H1 (cell line): ENCODE measurements at regions not wholly inside any gene's neighbourhood (a gene's known extent, or its start where the extent isn't known, plus 50 kb on each side); places are given as distances from the start of the nearest gene placed in this dataset.

Experiments
- CBX8 ChIP-seq: fragments of 300-800, 300-1000 bp; sonication (generic); IDR thresholded peaks from 2 replicates; pipeline ENCODE4 v1.7.1; 2016; ENCODE audit warnings: low read depth, low read length, borderline replicate concordance
- EZH2 ChIP-seq: fragments of 200-600 bp; sonication (generic); IDR thresholded peaks from 2 replicates; pipeline ENCODE4 v1.7.1; 2012; ENCODE audit warnings: low read depth, mild to moderate bottlenecking, moderate library complexity, low read length, inconsistent platforms; ENCODE audit not compliant: severe bottlenecking
- TBP ChIP-seq: IDR thresholded peaks from 2 replicates; pipeline ENCODE4 v1.6.1; 2011; ENCODE audit warnings: low read depth, low read length, improper control_type of control experiment
- TF ChIP-seq, protein P1 (sequence below): fragments of 300-600 bp; sonication (generic); IDR thresholded peaks from 2 replicates; pipeline ENCODE4 v1.7.1; 2012; ENCODE audit warnings: low read length, moderate library complexity, mild to moderate bottlenecking, inconsistent platforms; ENCODE audit not compliant: insufficient replicate concordance
- TF ChIP-seq, protein P2 (sequence below), 3 experiments: IDR thresholded peaks; 1 replicate in 2 of 3; 2 replicates in 1 of 3; pipeline versions ENCODE4 v1.5.1 to v1.6.1; 2011; ENCODE audit warnings: low read length in 3 of 3, mild to moderate bottlenecking in 3 of 3, inconsistent platforms in 2 of 3, low read depth in 1 of 3, moderate library complexity in 1 of 3; ENCODE audit not compliant: insufficient read depth in 1 of 3; ENCODE audit errors: control extremely low read depth in 1 of 3

DNA sequence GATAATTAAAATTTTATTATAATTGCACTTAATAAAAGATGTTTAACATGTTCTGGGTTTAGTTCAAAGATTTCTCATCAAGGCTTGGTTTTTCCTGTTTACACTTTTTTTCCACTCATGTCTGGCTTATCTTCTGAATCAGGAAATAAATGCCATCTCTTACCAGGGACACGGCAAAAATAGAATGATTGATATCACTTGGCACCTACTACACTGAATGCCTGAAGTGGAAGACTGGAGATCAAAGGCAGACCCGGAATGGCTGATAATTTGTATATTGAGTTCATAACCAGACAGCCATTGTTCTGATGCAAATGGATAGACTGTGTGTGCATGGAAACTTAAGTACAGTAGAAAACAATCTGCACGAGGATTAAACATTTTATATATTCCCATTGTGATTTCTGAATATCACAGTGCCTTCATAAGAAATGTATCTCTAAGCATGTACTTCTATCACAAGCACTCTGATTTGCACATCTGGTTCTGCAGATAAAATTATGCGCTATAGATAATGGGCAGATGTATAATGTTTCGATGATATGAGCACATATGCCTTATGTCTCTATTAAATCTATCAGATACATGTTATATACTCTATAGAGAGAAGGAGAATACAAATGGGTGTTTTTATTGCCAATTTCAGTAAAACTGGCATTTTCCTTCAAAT is 304.8 kb downstream of the RND3 start (continued):
- TF ChIP-seq, protein P1, sequence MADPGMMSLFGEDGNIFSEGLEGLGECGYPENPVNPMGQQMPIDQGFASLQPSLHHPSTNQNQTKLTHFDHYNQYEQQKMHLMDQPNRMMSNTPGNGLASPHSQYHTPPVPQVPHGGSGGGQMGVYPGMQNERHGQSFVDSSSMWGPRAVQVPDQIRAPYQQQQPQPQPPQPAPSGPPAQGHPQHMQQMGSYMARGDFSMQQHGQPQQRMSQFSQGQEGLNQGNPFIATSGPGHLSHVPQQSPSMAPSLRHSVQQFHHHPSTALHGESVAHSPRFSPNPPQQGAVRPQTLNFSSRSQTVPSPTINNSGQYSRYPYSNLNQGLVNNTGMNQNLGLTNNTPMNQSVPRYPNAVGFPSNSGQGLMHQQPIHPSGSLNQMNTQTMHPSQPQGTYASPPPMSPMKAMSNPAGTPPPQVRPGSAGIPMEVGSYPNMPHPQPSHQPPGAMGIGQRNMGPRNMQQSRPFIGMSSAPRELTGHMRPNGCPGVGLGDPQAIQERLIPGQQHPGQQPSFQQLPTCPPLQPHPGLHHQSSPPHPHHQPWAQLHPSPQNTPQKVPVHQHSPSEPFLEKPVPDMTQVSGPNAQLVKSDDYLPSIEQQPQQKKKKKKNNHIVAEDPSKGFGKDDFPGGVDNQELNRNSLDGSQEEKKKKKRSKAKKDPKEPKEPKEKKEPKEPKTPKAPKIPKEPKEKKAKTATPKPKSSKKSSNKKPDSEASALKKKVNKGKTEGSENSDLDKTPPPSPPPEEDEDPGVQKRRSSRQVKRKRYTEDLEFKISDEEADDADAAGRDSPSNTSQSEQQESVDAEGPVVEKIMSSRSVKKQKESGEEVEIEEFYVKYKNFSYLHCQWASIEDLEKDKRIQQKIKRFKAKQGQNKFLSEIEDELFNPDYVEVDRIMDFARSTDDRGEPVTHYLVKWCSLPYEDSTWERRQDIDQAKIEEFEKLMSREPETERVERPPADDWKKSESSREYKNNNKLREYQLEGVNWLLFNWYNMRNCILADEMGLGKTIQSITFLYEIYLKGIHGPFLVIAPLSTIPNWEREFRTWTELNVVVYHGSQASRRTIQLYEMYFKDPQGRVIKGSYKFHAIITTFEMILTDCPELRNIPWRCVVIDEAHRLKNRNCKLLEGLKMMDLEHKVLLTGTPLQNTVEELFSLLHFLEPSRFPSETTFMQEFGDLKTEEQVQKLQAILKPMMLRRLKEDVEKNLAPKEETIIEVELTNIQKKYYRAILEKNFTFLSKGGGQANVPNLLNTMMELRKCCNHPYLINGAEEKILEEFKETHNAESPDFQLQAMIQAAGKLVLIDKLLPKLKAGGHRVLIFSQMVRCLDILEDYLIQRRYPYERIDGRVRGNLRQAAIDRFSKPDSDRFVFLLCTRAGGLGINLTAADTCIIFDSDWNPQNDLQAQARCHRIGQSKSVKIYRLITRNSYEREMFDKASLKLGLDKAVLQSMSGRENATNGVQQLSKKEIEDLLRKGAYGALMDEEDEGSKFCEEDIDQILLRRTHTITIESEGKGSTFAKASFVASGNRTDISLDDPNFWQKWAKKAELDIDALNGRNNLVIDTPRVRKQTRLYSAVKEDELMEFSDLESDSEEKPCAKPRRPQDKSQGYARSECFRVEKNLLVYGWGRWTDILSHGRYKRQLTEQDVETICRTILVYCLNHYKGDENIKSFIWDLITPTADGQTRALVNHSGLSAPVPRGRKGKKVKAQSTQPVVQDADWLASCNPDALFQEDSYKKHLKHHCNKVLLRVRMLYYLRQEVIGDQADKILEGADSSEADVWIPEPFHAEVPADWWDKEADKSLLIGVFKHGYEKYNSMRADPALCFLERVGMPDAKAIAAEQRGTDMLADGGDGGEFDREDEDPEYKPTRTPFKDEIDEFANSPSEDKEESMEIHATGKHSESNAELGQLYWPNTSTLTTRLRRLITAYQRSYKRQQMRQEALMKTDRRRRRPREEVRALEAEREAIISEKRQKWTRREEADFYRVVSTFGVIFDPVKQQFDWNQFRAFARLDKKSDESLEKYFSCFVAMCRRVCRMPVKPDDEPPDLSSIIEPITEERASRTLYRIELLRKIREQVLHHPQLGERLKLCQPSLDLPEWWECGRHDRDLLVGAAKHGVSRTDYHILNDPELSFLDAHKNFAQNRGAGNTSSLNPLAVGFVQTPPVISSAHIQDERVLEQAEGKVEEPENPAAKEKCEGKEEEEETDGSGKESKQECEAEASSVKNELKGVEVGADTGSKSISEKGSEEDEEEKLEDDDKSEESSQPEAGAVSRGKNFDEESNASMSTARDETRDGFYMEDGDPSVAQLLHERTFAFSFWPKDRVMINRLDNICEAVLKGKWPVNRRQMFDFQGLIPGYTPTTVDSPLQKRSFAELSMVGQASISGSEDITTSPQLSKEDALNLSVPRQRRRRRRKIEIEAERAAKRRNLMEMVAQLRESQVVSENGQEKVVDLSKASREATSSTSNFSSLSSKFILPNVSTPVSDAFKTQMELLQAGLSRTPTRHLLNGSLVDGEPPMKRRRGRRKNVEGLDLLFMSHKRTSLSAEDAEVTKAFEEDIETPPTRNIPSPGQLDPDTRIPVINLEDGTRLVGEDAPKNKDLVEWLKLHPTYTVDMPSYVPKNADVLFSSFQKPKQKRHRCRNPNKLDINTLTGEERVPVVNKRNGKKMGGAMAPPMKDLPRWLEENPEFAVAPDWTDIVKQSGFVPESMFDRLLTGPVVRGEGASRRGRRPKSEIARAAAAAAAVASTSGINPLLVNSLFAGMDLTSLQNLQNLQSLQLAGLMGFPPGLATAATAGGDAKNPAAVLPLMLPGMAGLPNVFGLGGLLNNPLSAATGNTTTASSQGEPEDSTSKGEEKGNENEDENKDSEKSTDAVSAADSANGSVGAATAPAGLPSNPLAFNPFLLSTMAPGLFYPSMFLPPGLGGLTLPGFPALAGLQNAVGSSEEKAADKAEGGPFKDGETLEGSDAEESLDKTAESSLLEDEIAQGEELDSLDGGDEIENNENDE: no peak
- TF ChIP-seq TBP: no peak
- TF ChIP-seq, protein P2, sequence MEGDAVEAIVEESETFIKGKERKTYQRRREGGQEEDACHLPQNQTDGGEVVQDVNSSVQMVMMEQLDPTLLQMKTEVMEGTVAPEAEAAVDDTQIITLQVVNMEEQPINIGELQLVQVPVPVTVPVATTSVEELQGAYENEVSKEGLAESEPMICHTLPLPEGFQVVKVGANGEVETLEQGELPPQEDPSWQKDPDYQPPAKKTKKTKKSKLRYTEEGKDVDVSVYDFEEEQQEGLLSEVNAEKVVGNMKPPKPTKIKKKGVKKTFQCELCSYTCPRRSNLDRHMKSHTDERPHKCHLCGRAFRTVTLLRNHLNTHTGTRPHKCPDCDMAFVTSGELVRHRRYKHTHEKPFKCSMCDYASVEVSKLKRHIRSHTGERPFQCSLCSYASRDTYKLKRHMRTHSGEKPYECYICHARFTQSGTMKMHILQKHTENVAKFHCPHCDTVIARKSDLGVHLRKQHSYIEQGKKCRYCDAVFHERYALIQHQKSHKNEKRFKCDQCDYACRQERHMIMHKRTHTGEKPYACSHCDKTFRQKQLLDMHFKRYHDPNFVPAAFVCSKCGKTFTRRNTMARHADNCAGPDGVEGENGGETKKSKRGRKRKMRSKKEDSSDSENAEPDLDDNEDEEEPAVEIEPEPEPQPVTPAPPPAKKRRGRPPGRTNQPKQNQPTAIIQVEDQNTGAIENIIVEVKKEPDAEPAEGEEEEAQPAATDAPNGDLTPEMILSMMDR (IDR thresholded peaks at IDR 0.05; ENCODE audit: control extremely low read depth in 1 of 3, insufficient read depth in 1 of 3, low read depth in 1 of 3, low read length in 3 of 3): no peak
- TF ChIP-seq CBX8: no peak
- no peak for TF ChIP-seq EZH2
- TF ChIP-seq, all 59 proteins: peak for 0
